Stomach (tissue), 8 donors: ENCODE measurements at regions not wholly inside any gene's neighbourhood (a gene's known extent, or its start where the extent isn't known, plus 50 kb on each side); places are given as distances from the start of the nearest gene placed in this dataset.

Source experiments
- DNase-seq, 2 donors: peaks; one replicate each; pipeline versions ENCODE4 v3.0.0 to v3.0.0-alpha.2; 2013 to 2019
- H3K27ac ChIP-seq, 5 donors: fragments of 200-600 bp in 4 of 5; sonication (generic) in 4 of 5; one replicate each; pipeline ENCODE4 v1.5.1; 2013 to 2019; ENCODE audit warnings: mild to moderate bottlenecking in 1 of 5, moderate library complexity in 1 of 5
- H3K27me3 ChIP-seq, 3 donors: fragments of 200-600 bp; sonication (generic); one replicate each; pipeline ENCODE4 v1.5.1; 2017 to 2019; ENCODE audit warnings: mixed run types in 1 of 3
- H3K36me3 ChIP-seq, 4 donors: fragments of 200-600 bp; sonication (generic); 1 replicate in 3 of 4; 2 replicates in 1 of 4; pipeline ENCODE4 v1.5.1; 2016 to 2019
- H3K4me1 ChIP-seq, 4 donors: fragments of 200-600 bp; sonication (generic); one replicate each; pipeline ENCODE4 v1.5.1; 2016 to 2019
- H3K4me3 ChIP-seq, 4 donors: fragments of 200-600 bp; sonication (generic) in 3 of 4; one replicate each; pipeline ENCODE4 v1.5.1; 2016 to 2019; ENCODE audit warnings: mild to moderate bottlenecking in 1 of 4
- H3K9me3 ChIP-seq, 4 donors: fragments of 200-600 bp; sonication (generic); one replicate each; pipeline ENCODE4 v1.5.1; 2016 to 2019
- EP300 ChIP-seq: sonication (generic); formaldehyde crosslinking; IDR thresholded peaks from one replicate; pipeline ENCODE4 v1.6.1; 2017; ENCODE audit warnings: antibody characterized with exemption
- POLR2A ChIP-seq, 4 donors: fragments of 450-650 bp; IDR thresholded peaks; one replicate each; pipeline ENCODE4 v1.6.1; 2016; ENCODE audit warnings: antibody characterized with exemption in 4 of 4, control low read depth in 2 of 4, mild to moderate bottlenecking in 1 of 4, moderate library complexity in 1 of 4
- POLR2AphosphoS5 ChIP-seq, 3 donors: sonication (generic); formaldehyde crosslinking; IDR thresholded peaks; one replicate each; pipeline ENCODE4 v1.6.1; 2016; ENCODE audit warnings: antibody characterized with exemption in 3 of 3
- WGBS, 5 donors: extraction: QIAGEN DNeasy Blood & Tissue Kit in 3 of 5; methylation state at CpG; one replicate each; pipeline versions ENCODE4 v1.1.5 to v1.1.7; 2013 to 2018; 5-methylcytosine and 5-hydroxymethylcytosine counted together
- intact Hi-C: fragments of 100-400 bp; cut with DNase I; formaldehyde crosslinking; loops from one replicate; pipeline ENCODE4 v1.15.1; 2023; ENCODE audit warnings: low total_unique reads
- TF ChIP-seq, protein P1 (sequence below), 7 experiments: fragments of 450-650 bp in 4 of 7; fragments of 200-600 bp in 3 of 7; sonication (generic) in 3 of 7; IDR thresholded peaks; one replicate each; pipeline ENCODE4 v1.5.1; 2016 to 2019; ENCODE audit warnings: antibody characterized with exemption in 7 of 7, control low read depth in 2 of 7, mild to moderate bottlenecking in 1 of 7
- donor health status: healthy with polysubstance abuse.
- donor health status: Bipolar disorder and iron deficiency.
- donor health status: healthy.

DNA sequence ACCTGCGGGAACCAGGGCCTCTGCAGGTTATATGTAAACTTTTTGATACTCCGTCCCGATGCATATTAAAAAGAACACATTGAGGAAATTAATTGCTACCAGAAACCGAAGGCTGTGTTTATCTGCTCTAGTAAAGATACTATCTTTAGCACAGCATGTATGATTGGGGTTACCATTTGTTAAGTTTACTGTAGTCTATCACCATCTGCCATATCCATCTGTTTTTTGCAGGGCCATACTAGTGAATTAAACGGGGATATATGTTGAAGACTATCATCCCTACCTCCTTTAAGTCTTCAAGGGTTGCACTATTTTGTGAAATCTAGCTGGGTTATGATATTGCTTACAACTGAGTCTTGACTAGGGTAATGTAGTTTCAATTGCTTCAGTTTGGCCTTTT is 597.0 kb downstream of the SQOR start:
- WGBS, 5 donors: 72 to 86% (median 80%) methylated on average over 5 of the region's 5 CpGs
- intact Hi-C loops: no loop called here
- no peaks in the 10 kb centered on the region for H3K9me3 ChIP-seq
- no peaks in the 10 kb centered on the region for H3K27me3 ChIP-seq
- no peak for DNase-seq
- TF ChIP-seq EP300 (no peak), POLR2A (IDR thresholded peaks at IDR 0.05) (no peak), POLR2AphosphoS5 (IDR thresholded peaks at IDR 0.05) (no peak)
- TF ChIP-seq, protein P1, sequence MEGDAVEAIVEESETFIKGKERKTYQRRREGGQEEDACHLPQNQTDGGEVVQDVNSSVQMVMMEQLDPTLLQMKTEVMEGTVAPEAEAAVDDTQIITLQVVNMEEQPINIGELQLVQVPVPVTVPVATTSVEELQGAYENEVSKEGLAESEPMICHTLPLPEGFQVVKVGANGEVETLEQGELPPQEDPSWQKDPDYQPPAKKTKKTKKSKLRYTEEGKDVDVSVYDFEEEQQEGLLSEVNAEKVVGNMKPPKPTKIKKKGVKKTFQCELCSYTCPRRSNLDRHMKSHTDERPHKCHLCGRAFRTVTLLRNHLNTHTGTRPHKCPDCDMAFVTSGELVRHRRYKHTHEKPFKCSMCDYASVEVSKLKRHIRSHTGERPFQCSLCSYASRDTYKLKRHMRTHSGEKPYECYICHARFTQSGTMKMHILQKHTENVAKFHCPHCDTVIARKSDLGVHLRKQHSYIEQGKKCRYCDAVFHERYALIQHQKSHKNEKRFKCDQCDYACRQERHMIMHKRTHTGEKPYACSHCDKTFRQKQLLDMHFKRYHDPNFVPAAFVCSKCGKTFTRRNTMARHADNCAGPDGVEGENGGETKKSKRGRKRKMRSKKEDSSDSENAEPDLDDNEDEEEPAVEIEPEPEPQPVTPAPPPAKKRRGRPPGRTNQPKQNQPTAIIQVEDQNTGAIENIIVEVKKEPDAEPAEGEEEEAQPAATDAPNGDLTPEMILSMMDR (IDR thresholded peaks at IDR 0.05): no peak
- no peaks in the 10 kb centered on the region for H3K36me3 ChIP-seq
- no peaks in the 10 kb centered on the region for H3K4me1 ChIP-seq
- no peak overlapping the region for H3K27ac ChIP-seq
- no peak overlapping the region for H3K4me3 ChIP-seq

GRCh38 chr15:46232471-46232870 is 597.6 kb downstream of the SQOR start:
- no peak for TF ChIP-seq EP300
- TF ChIP-seq POLR2AphosphoS5 (IDR thresholded peaks at IDR 0.05): no peak
- TF ChIP-seq, protein P1 (IDR thresholded peaks at IDR 0.05): no peak
- no peak for TF ChIP-seq POLR2A (IDR thresholded peaks at IDR 0.05)
- no peaks in the 10 kb centered on the region for H3K27me3 ChIP-seq
- no peak overlapping the region for H3K4me3 ChIP-seq
- no peak for DNase-seq
- WGBS, 5 donors: 42 to 94% (median 74%) methylated on average over 2 of the region's 2 CpGs
- H3K4me1 ChIP-seq: no peaks in the 10 kb centered on the region
- intact Hi-C loops: no loop called here
- no peak overlapping the region for H3K27ac ChIP-seq
- H3K9me3 ChIP-seq: no peaks in the 10 kb centered on the region
- H3K36me3 ChIP-seq: no peaks in the 10 kb centered on the region

DNA sequence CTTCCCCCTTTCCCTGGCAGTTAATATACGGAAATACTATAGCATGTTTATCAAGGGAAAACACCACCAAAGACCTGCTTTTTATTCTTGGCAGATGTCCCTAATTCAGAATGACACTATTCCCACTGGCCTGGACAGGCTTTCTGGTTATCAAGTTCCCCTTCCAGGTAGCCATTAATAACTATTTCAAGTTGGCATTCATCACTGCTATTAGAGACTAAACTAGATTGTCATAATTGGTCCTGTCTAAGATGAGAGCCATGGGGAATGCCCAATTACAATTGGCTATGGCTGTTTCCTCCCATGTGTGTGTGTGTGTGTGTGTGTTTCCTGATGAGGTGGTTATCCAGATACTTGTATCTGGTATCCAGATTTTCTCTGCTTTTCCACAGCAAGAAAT is 608.1 kb downstream of the SQOR start:
- 9 to 53% (median 30%) methylated on average over 1 of the region's 1 CpG for WGBS, 5 donors

GRCh38 chr15:46251903-46252302 is 617.1 kb downstream of the SQOR start:
- WGBS, 5 donors: 29 to 42% (median 39%) methylated on average over 3 of the region's 3 CpGs
- intact Hi-C loops: no loop called here
- no peak for DNase-seq
- no peak for TF ChIP-seq POLR2AphosphoS5 (IDR thresholded peaks at IDR 0.05)
- TF ChIP-seq, protein P1 (IDR thresholded peaks at IDR 0.05): no peak
- TF ChIP-seq EP300: no peak
- no peak for TF ChIP-seq POLR2A (IDR thresholded peaks at IDR 0.05)
- Histone ChIP-seq H3K9me3 (no peaks in the 10 kb centered on the region), H3K4me1 (no peaks in the 10 kb centered on the region), H3K27ac (no peak overlapping the region), H3K36me3 (no peaks in the 10 kb centered on the region), H3K4me3 (no peak overlapping the region), H3K27me3 (no peaks in the 10 kb centered on the region)

More for the DNA sequence above, 608.1 kb downstream of the SQOR start:
- no peaks in the 10 kb centered on the region for H3K36me3 ChIP-seq
- no peaks in the 10 kb centered on the region for H3K4me1 ChIP-seq
- H3K27me3 ChIP-seq: no peaks in the 10 kb centered on the region
- no peak overlapping the region for H3K27ac ChIP-seq
- intact Hi-C loops: no loop called here
- no peak overlapping the region for H3K4me3 ChIP-seq
- DNase-seq: no peak
- no peak for TF ChIP-seq POLR2A (IDR thresholded peaks at IDR 0.05)
- TF ChIP-seq, protein P1 (IDR thresholded peaks at IDR 0.05): no peak
- TF ChIP-seq EP300: no peak
- TF ChIP-seq POLR2AphosphoS5 (IDR thresholded peaks at IDR 0.05): no peak
- H3K9me3 ChIP-seq: no peaks in the 10 kb centered on the region
